Stomach (tissue), 8 donors: ENCODE measurements at regions not wholly inside any gene's neighbourhood (a gene's known extent, or its start where the extent isn't known, plus 50 kb on each side); places are given as distances from the start of the nearest gene placed in this dataset.

Source experiments
- DNase-seq, 2 donors: peaks; one replicate each; pipeline versions ENCODE4 v3.0.0 to v3.0.0-alpha.2; 2013 to 2019
- H3K27ac ChIP-seq, 5 donors: fragments of 200-600 bp in 4 of 5; sonication (generic) in 4 of 5; one replicate each; pipeline ENCODE4 v1.5.1; 2013 to 2019; ENCODE audit warnings: mild to moderate bottlenecking in 1 of 5, moderate library complexity in 1 of 5
- H3K27me3 ChIP-seq, 3 donors: fragments of 200-600 bp; sonication (generic); one replicate each; pipeline ENCODE4 v1.5.1; 2017 to 2019; ENCODE audit warnings: mixed run types in 1 of 3
- H3K36me3 ChIP-seq, 4 donors: fragments of 200-600 bp; sonication (generic); 1 replicate in 3 of 4; 2 replicates in 1 of 4; pipeline ENCODE4 v1.5.1; 2016 to 2019
- H3K4me1 ChIP-seq, 4 donors: fragments of 200-600 bp; sonication (generic); one replicate each; pipeline ENCODE4 v1.5.1; 2016 to 2019
- H3K4me3 ChIP-seq, 4 donors: fragments of 200-600 bp; sonication (generic) in 3 of 4; one replicate each; pipeline ENCODE4 v1.5.1; 2016 to 2019; ENCODE audit warnings: mild to moderate bottlenecking in 1 of 4
- H3K9me3 ChIP-seq, 4 donors: fragments of 200-600 bp; sonication (generic); one replicate each; pipeline ENCODE4 v1.5.1; 2016 to 2019
- EP300 ChIP-seq: sonication (generic); formaldehyde crosslinking; IDR thresholded peaks from one replicate; pipeline ENCODE4 v1.6.1; 2017; ENCODE audit warnings: antibody characterized with exemption
- POLR2A ChIP-seq, 4 donors: fragments of 450-650 bp; IDR thresholded peaks; one replicate each; pipeline ENCODE4 v1.6.1; 2016; ENCODE audit warnings: antibody characterized with exemption in 4 of 4, control low read depth in 2 of 4, mild to moderate bottlenecking in 1 of 4, moderate library complexity in 1 of 4
- POLR2AphosphoS5 ChIP-seq, 3 donors: sonication (generic); formaldehyde crosslinking; IDR thresholded peaks; one replicate each; pipeline ENCODE4 v1.6.1; 2016; ENCODE audit warnings: antibody characterized with exemption in 3 of 3
- WGBS, 5 donors: extraction: QIAGEN DNeasy Blood & Tissue Kit in 3 of 5; methylation state at CpG; one replicate each; pipeline versions ENCODE4 v1.1.5 to v1.1.7; 2013 to 2018; 5-methylcytosine and 5-hydroxymethylcytosine counted together
- intact Hi-C: fragments of 100-400 bp; cut with DNase I; formaldehyde crosslinking; loops from one replicate; pipeline ENCODE4 v1.15.1; 2023; ENCODE audit warnings: low total_unique reads
- TF ChIP-seq, protein P1 (sequence below), 7 experiments: fragments of 450-650 bp in 4 of 7; fragments of 200-600 bp in 3 of 7; sonication (generic) in 3 of 7; IDR thresholded peaks; one replicate each; pipeline ENCODE4 v1.5.1; 2016 to 2019; ENCODE audit warnings: antibody characterized with exemption in 7 of 7, control low read depth in 2 of 7, mild to moderate bottlenecking in 1 of 7
- donor health status: healthy with polysubstance abuse.
- donor health status: Bipolar disorder and iron deficiency.
- donor health status: healthy.

DNA sequence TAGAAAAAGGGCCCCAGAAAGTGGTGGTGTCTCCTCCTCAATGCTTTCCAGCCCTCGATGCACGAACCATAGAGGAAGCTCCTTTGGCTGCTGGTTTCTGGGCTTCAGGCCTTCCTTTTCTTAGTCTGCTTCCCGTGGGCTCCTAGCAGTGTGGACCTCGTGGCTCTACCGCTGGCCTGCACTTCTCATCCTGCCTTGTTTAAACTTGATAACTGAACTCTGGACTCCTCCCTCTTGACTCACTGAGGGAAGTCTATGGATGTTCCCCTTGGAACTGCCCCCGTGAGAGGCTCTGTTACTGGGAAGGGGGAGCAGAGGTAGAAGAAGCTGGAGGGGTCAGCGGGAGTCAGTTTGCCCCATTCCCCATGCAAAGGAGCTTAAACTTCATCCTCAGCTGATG, 75.3 kb upstream of the WDR26 start:
- TF ChIP-seq, protein P1, sequence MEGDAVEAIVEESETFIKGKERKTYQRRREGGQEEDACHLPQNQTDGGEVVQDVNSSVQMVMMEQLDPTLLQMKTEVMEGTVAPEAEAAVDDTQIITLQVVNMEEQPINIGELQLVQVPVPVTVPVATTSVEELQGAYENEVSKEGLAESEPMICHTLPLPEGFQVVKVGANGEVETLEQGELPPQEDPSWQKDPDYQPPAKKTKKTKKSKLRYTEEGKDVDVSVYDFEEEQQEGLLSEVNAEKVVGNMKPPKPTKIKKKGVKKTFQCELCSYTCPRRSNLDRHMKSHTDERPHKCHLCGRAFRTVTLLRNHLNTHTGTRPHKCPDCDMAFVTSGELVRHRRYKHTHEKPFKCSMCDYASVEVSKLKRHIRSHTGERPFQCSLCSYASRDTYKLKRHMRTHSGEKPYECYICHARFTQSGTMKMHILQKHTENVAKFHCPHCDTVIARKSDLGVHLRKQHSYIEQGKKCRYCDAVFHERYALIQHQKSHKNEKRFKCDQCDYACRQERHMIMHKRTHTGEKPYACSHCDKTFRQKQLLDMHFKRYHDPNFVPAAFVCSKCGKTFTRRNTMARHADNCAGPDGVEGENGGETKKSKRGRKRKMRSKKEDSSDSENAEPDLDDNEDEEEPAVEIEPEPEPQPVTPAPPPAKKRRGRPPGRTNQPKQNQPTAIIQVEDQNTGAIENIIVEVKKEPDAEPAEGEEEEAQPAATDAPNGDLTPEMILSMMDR (IDR thresholded peaks at IDR 0.05), result no peak
- TF ChIP-seq EP300, result no peak
- no peak for TF ChIP-seq POLR2AphosphoS5 (IDR thresholded peaks at IDR 0.05)
- TF ChIP-seq POLR2A (IDR thresholded peaks at IDR 0.05), result no peak
- Histone ChIP-seq H3K9me3 (no peaks in the 10 kb centered on the region), H3K27me3 (no peaks in the 10 kb centered on the region), H3K4me1 (peaks cover 0 to 41% (median 17%) of the 10 kb centered on the region in 4 donors), H3K36me3 (no peaks in the 10 kb centered on the region), H3K27ac (peak overlapping the region in 1 of 5 donors; percentile 31), H3K4me3 (no peak overlapping the region)
- DNase-seq, result no peak
- intact Hi-C loops, result loop anchor here (5.0 to 10.0 kb wide), 2 partner anchors 345 to 412 kb away; no protein-coding TSS in a partner anchor
- WGBS, 5 donors, result 46 to 57% (median 52%) methylated on average over 7 of the region's 7 CpGs

DNA sequence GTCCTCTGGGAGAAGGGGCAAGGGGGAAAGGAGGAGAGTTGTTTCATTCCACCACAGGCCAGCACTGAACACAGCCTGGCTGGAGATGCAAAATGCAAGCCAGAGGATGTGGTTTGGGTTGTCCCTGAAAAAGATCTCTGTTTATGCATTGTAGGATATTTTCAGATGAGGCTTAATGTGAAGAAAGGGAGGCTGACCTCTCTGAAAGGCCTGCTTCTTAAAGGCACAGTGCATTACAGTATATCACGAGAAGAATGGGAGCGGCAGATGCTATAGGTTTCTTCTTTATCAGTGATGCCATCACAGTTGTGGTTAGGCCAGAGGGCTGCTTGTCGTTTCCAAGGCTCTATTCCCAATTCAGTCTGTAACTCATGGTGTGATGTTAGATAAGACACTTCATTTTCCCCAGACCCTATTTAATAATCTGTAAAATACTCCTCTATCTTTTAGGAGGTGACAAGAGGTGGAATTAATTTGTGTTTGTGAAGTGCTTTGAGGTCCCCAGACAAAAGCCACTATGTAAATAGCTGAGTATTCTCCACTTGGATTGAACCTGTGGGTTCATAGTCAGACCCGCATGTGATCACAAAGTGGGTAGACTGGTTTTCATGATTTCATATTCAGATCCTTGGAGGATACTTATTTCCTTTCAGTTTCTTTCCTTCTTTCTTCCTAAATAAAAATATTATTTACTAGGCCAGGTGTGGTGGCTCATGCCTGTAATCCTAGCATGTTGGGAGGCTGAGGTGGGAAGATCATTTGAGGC, 76.5 kb upstream of the WDR26 start:
- H3K36me3 ChIP-seq, result no peaks in the 10 kb centered on the region
- intact Hi-C loops, result loop anchor here (5.0 to 10.0 kb wide), 2 partner anchors 344 to 411 kb away; no protein-coding TSS in a partner anchor
- DNase-seq, result no peak
- 60 to 71% (median 61%) methylated on average over 4 of the region's 4 CpGs for WGBS, 5 donors
- peak overlapping the region in 1 of 5 donors; percentile 31 for H3K27ac ChIP-seq
- H3K9me3 ChIP-seq, result no peaks in the 10 kb centered on the region
- H3K4me1 ChIP-seq, result peaks cover 0 to 30% (median 12%) of the 10 kb centered on the region in 4 donors
- no peaks in the 10 kb centered on the region for H3K27me3 ChIP-seq
- no peak for TF ChIP-seq EP300
- TF ChIP-seq POLR2A (IDR thresholded peaks at IDR 0.05), result no peak
- TF ChIP-seq, protein P1 (IDR thresholded peaks at IDR 0.05), result no peak
- TF ChIP-seq POLR2AphosphoS5 (IDR thresholded peaks at IDR 0.05), result no peak
- no peak overlapping the region for H3K4me3 ChIP-seq

DNA sequence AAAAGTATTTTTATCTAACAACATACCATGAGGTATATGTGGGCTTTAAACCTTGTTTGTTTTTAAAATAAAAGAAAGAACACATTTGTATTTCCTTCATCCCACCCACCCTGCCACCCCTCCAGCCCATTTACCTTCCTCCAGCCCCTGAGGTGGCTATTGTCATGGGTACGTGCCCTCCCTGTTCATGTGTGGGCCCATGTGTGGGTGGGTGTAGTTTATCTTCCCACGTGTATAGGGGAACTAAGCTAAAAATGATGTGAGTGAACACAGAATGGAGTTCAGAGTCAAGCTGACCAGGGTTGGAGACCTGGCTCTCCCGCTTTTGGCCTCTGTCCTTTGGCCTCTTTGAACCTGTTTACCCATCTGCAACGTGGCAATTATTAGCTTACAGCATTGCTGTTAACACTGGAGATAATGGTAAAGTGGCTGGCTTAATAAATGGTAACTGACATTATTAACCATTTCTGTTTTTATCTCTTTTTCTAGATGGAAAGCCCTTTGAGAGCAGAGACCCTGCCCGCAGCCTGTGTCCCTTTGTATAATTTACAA, 78.1 kb upstream of the WDR26 start:
- no peaks in the 10 kb centered on the region for H3K36me3 ChIP-seq
- H3K4me1 ChIP-seq, result peaks cover 0 to 25% (median 12%) of the 10 kb centered on the region in 4 donors
- H3K27ac ChIP-seq, result no peak overlapping the region
- H3K27me3 ChIP-seq, result no peaks in the 10 kb centered on the region
- H3K9me3 ChIP-seq, result no peaks in the 10 kb centered on the region
- no peak for DNase-seq
- 54 to 74% (median 68%) methylated on average over 5 of the region's 5 CpGs for WGBS, 5 donors
- H3K4me3 ChIP-seq, result no peak overlapping the region
- no peak for TF ChIP-seq EP300
- TF ChIP-seq, protein P1 (IDR thresholded peaks at IDR 0.05), result no peak
- no peak for TF ChIP-seq POLR2A (IDR thresholded peaks at IDR 0.05)
- TF ChIP-seq POLR2AphosphoS5 (IDR thresholded peaks at IDR 0.05), result no peak
- intact Hi-C loops, result loop anchor here (5.0 to 10.0 kb wide), 2 partner anchors 342 to 410 kb away; no protein-coding TSS in a partner anchor

DNA sequence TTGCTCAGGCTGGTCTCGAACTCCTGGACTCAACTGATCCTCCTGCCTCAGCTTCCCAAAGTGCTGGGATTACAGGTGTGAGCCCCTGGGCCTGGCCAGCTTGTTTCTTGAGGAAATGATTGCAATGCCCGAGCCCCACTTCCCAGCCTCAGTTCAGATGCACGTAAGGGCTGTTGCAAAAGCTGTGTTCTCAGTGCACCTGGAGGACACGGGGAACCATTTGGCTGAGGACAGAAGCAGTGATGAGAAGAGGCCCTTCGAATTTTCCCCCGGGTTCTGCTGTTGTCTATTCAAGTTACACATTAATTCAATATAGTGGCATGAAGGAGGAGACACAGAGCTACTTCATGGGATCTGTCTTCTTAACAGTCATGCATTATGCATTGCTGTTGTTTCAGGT, 78.8 kb upstream of the WDR26 start:
- intact Hi-C loops, result loop anchor here (5.0 to 10.0 kb wide), 2 partner anchors 341 to 409 kb away; no protein-coding TSS in a partner anchor
- 53 to 70% (median 61%) methylated on average over 5 to 6 of the region's 6 CpGs for WGBS, 5 donors
- Histone ChIP-seq H3K4me1 (peaks cover 0 to 25% (median 12%) of the 10 kb centered on the region in 4 donors), H3K9me3 (no peaks in the 10 kb centered on the region), H3K27me3 (no peaks in the 10 kb centered on the region), H3K27ac (no peak overlapping the region), H3K36me3 (no peaks in the 10 kb centered on the region), H3K4me3 (no peak overlapping the region)
- no peak for DNase-seq
- TF ChIP-seq POLR2AphosphoS5 (IDR thresholded peaks at IDR 0.05), result no peak
- TF ChIP-seq EP300, result no peak
- TF ChIP-seq, protein P1 (IDR thresholded peaks at IDR 0.05), result no peak
- no peak for TF ChIP-seq POLR2A (IDR thresholded peaks at IDR 0.05)
